ENCODE measurements at regions not wholly inside any gene's neighbourhood (a gene's known extent, or its start where the extent isn't known, plus 50 kb on each side); places are given as distances from the start of the nearest gene placed in this dataset.
"Not testable (repeated sequence)": the region's sequence is repeated elsewhere in the genome, so short reads cannot be mapped to it uniquely, and the experiment has no call there.

DNA sequence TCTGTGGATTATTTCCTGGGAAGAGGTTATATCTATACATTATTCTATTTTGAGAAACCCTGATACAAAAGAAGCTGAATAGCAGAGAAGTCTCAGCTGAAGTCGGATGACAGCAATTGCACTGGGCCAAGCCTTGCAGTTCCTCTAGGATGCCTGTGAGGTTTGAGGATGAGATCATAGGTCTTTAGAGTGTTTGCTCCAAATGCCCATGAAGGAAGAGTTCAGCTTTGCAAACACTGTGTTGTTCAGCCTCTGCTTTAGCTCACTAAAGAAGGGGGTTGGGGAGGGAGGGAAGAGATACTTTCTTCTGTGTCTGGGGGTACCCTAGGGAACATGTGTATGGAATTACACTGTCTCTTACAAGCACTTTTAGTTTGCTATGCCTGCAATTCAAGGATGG, 282.5 kb upstream of the NRP1 start:
- in situ Hi-C loops (cut with HindIII; ENCODE audit: low pct_unique_long_range_greater_than_20kb, low sequenced_read_pairs) = no loop called here

GRCh38 chr10:33612551-33612950, 278.1 kb upstream of the NRP1 start:
- in situ Hi-C loops (cut with HindIII; ENCODE audit: low pct_unique_long_range_greater_than_20kb, low sequenced_read_pairs) = no loop called here
- no peak for DNase-seq (ENCODE audit: low read depth, low spot score)

More for the DNA sequence above, 282.5 kb upstream of the NRP1 start:
- DNase-seq (ENCODE audit: low read depth, low spot score) = no peak

- DNase-seq (ENCODE audit: low read depth, low spot score) = no peak
- in situ Hi-C loops (cut with HindIII; ENCODE audit: low pct_unique_long_range_greater_than_20kb, low sequenced_read_pairs) = no loop called here
Measured at GRCh38 chr10:33612116-33612515, 277.6 kb upstream of the NRP1 start.

DNA sequence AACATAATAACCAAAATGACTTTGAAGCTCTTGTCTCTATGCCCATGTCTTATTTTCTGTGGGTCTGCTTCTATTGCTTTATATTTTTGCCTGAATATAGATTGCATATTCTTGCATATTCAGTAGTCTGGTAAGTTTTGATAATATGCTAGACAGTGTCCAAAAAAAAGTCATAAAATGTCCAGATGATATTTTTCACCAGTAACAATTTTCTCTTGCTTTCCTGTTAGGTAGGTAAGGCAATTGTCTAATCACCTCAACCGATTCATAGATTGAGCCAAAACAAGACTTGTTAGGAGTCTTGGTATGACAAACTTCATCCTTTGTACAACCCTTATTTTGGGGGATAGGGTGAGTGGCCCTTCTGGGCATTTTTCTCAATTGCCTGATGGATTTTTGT, 277.0 kb upstream of the NRP1 start:
- in situ Hi-C loops (cut with HindIII; ENCODE audit: low pct_unique_long_range_greater_than_20kb, low sequenced_read_pairs) = no loop called here
- DNase-seq (ENCODE audit: low read depth, low spot score) = no peak

GRCh38 chr10:33609546-33609945, 275.1 kb upstream of the NRP1 start:
- no peak for DNase-seq (ENCODE audit: low read depth, low spot score)
- in situ Hi-C loops (cut with HindIII; ENCODE audit: low pct_unique_long_range_greater_than_20kb, low sequenced_read_pairs) = no loop called here

DNA sequence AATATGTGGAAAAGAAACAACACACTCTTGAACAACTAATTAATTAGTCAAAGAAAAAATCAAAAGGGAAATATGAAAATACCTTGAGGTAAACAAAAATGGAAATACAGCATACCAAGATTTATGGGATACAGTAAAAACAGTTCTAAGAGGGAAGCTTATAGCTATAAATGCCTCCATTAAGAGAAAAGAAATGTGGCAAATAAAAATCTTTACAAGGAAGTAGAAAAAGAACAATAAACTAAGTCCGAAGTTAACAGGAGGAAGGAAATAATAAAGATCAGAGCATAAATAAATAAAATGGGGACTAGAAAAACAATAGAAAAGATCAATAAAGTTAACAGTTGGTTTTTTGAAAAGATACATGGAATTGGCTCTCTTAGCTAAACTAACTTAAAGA, 267.8 kb upstream of the NRP1 start:
- in situ Hi-C loops (cut with HindIII; ENCODE audit: low pct_unique_long_range_greater_than_20kb, low sequenced_read_pairs) = no loop called here
- DNase-seq (ENCODE audit: low read depth, low spot score) = no peak

DNA sequence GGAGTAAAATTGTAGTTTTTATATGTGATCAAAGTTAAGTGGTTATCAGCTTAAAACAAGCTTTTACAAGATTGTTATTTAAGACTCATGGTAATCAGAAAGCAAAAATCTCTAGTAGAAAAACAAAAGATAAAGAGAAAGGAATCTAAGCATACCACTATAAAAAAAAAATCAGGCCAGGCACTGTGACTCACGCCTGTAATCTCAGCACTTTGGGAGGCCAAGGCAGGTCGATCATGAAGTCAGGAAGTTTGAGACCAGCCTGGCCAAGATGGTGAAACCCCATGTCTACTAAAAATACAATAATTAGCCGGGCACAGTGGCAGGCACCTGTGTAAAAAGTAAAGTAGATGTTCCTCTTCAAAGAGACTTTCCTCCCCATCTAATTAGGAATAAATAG, 265.9 kb upstream of the NRP1 start:
- DNase-seq (ENCODE audit: low read depth, low spot score) = no peak
- in situ Hi-C loops (cut with HindIII; ENCODE audit: low pct_unique_long_range_greater_than_20kb, low sequenced_read_pairs) = no loop called here

DNA sequence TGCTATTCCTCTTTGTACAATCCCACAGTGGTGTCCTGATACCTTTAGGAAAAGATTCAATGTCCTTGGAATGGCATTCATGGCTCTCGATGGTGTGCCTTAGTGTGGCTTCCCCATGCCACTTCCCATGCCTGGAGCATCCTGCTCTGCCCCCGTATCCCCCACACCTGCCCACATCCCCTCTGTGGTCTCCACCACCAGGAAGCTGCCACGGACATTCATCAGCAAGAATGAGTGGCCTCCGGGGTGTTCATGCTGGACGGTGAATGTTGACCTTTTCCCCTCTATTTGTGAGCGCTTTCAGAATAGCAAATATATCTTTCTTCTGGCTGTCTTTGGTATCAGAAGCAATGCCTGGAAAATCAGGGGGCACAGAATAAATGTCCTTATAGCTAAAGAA, 262.0 kb upstream of the NRP1 start:
- in situ Hi-C loops (cut with HindIII; ENCODE audit: low pct_unique_long_range_greater_than_20kb, low sequenced_read_pairs) = no loop called here

GRCh38 chr10:33594475-33594874, 260.0 kb upstream of the NRP1 start:
- DNase-seq (ENCODE audit: low read depth, low spot score) = no peak
- in situ Hi-C loops (cut with HindIII; ENCODE audit: low pct_unique_long_range_greater_than_20kb, low sequenced_read_pairs) = no loop called here

More for the DNA sequence above, 262.0 kb upstream of the NRP1 start:
- no peak for DNase-seq (ENCODE audit: low read depth, low spot score)

DNA sequence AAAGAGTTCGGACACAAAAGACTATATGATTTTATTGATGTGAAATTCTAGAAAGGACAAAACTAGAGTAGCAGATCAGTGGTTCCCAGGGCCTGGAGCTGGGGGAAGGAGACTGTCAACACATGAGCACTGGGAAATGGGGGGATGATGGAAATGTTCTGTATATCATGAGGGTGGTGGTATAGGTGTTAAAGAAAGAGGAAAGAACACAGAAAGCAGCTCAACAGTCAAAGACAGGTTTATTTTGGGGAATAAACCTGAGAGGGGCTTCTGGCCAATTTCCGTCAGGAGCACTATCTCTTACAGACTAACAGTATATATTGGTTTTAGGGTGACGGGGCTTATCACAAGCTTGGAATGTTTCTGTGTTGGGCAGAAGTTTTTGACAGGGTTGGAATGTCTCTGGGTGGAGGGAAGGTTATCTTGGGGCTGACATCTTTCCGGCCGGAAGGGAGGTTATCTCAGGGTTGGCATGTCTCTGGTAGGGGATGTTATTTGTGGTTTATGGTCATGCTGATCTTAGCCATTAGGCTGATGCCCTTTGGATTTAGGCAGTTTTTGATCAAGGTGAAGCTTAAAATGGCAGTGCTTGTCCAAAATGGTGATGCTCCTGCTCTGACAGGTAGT, 254.6 kb upstream of the NRP1 start:
- in situ Hi-C loops (cut with HindIII; ENCODE audit: low pct_unique_long_range_greater_than_20kb, low sequenced_read_pairs) = no loop called here
- DNase-seq (ENCODE audit: low read depth, low spot score) = no peak

DNA sequence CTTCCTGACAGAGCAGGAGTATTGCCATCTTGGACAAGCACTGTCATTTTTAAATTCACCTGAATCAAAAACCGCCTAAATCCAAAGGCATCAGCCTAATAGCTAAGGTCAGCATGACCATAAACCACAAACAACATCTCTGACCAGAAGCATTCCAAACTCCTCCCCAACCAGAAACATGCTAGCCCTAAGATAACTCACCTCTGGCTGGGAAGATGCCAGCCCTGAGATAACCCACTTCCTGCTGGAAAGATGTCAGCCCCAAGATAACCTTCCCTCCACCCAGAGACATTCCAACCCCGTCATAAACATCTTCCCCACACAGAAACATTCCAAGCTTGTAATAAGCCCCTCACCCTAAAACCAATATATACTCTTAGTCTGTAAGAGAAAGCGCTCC, 250.1 kb upstream of the NRP1 start:
- in situ Hi-C loops (cut with HindIII; ENCODE audit: low pct_unique_long_range_greater_than_20kb, low sequenced_read_pairs); DNase-seq (ENCODE audit: low read depth, low spot score): not testable (repeated sequence)

- in situ Hi-C loops (cut with HindIII; ENCODE audit: low pct_unique_long_range_greater_than_20kb, low sequenced_read_pairs) = no loop called here
- no peak for DNase-seq (ENCODE audit: low read depth, low spot score)
Measured at GRCh38 chr10:33579996-33580395, 245.5 kb upstream of the NRP1 start.

DNA sequence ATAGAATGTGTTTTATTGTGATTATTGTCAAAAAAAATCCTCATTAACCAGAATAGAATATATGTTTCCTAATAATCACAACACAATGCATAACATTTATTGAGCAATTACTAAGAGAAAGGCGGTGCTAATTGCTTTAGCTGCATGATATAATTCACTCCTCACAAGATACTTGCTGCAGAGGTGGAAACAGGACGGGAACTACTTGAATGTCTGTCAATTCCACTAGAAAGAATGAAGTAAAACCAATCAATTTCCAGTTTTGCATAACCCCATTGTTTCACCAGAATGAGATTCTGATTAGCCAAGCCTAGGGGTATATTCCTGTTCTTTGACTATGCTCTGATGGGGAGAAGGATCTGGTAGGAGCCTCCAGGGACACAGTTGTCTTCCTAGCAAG, 239.1 kb upstream of the NRP1 start:
- DNase-seq (ENCODE audit: low read depth, low spot score) = no peak
- in situ Hi-C loops (cut with HindIII; ENCODE audit: low pct_unique_long_range_greater_than_20kb, low sequenced_read_pairs) = no loop called here

- in situ Hi-C loops (cut with HindIII; ENCODE audit: low pct_unique_long_range_greater_than_20kb, low sequenced_read_pairs) = no loop called here
- DNase-seq (ENCODE audit: low read depth, low spot score) = no peak
Measured at GRCh38 chr10:33571616-33572015, 237.1 kb upstream of the NRP1 start.

DNA sequence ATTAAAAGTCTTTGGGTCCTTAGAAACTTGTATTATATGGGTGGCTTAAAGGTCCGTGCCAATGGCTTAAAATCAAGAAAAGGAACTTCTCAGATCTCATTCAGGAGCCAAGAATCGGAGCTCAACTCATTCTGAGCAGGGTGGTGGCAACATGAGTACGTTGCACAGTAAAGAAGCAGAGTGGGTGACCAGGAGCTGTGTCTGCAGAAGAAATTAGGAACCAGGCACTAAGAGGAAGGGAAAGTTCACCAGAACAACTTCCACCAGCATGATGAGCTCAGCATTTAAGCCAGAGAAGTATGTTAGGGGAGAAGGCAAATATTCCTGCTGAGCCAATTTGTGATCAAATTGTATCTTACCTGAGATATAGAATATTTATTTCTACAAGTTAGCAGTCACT, 236.0 kb upstream of the NRP1 start:
- in situ Hi-C loops (cut with HindIII; ENCODE audit: low pct_unique_long_range_greater_than_20kb, low sequenced_read_pairs) = no loop called here
- DNase-seq (ENCODE audit: low read depth, low spot score) = no peak

- in situ Hi-C loops (cut with HindIII; ENCODE audit: low pct_unique_long_range_greater_than_20kb, low sequenced_read_pairs) = no loop called here
- DNase-seq (ENCODE audit: low read depth, low spot score) = no peak
Measured at GRCh38 chr10:33569702-33570101, 235.2 kb upstream of the NRP1 start.

GRCh38 chr10:33566426-33566825, 232.0 kb upstream of the NRP1 start:
- in situ Hi-C loops (cut with HindIII; ENCODE audit: low pct_unique_long_range_greater_than_20kb, low sequenced_read_pairs) = no loop called here
- DNase-seq (ENCODE audit: low read depth, low spot score) = no peak

DNA sequence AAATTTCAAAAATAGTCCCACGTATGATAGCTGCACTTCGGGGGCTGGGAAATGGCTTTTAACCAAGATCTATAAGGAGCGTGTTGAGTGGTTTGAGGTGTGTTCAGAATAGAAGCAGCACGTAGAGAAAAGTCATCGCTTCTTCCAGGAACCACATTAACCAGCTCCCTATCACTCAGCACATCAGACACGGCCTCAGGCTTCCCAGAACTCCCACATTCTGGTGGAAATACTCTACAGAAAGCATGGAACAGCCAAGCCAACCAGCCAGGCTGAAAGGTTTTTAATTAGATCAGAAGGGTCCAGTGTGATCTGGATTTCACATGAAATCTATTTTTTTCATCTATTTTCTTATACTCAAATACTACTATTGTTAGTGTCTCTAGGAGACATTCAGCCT, 231.5 kb upstream of the NRP1 start:
- in situ Hi-C loops (cut with HindIII; ENCODE audit: low pct_unique_long_range_greater_than_20kb, low sequenced_read_pairs) = no loop called here

DNA sequence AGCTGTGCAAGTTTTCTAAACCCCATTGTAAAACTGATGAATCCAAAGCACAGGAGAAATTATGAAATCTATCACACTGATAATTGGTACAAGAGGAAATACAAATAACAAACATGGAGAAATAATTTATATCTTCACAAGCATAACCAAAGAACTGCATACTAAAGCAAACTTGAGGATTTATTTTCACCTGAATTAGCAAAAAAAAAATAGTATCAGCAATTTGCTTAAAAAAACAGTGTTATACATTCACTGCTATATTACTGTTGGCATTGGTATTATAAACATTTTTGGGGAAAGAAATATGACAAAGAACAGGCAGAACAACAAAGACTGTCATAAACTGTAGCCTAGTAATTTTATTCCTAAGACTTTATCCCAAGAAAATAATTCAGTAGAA, 230.8 kb upstream of the NRP1 start:
- in situ Hi-C loops (cut with HindIII; ENCODE audit: low pct_unique_long_range_greater_than_20kb, low sequenced_read_pairs) = no loop called here
- DNase-seq (ENCODE audit: low read depth, low spot score) = no peak

More for the DNA sequence above, 231.5 kb upstream of the NRP1 start:
- no peak for DNase-seq (ENCODE audit: low read depth, low spot score)

- DNase-seq (ENCODE audit: low read depth, low spot score) = no peak
- in situ Hi-C loops (cut with HindIII; ENCODE audit: low pct_unique_long_range_greater_than_20kb, low sequenced_read_pairs) = no loop called here
Measured at GRCh38 chr10:33559105-33559504, 224.6 kb upstream of the NRP1 start.
